ENCODE measurements at regions not wholly inside any gene's neighbourhood (a gene's known extent, or its start where the extent isn't known, plus 50 kb on each side); places are given as distances from the start of the nearest gene placed in this dataset.

- Histone ChIP-seq H3K36me3 (no peaks in the 10 kb centered on the region), H3K4me1 (no peaks in the 10 kb centered on the region), H3K27me3 (no peaks in the 10 kb centered on the region), H3K4me3 (no peak overlapping the region), H3K9me3 (no peaks in the 10 kb centered on the region), H3K27ac (no peak overlapping the region)
- intact Hi-C loops (cut with DNase I) = no loop called here
- no peak for DNase-seq (ENCODE audit: low spot score in 2 of 2)
- TF ChIP-seq CTCF (IDR thresholded peaks at IDR 0.05) = no peak
Observed at GRCh38 chr10:36540611-36541010, 584.8 kb upstream of the ANKRD30A start.

GRCh38 chr10:36538953-36539586 is 586.3 kb upstream of the ANKRD30A start:
- Histone ChIP-seq H3K27ac (no peak overlapping the region), H3K27me3 (no peaks in the 10 kb centered on the region), H3K4me3 (no peak overlapping the region), H3K4me1 (no peaks in the 10 kb centered on the region), H3K36me3 (no peaks in the 10 kb centered on the region), H3K9me3 (no peaks in the 10 kb centered on the region)
- intact Hi-C loops (cut with DNase I) = no loop called here
- no peak for TF ChIP-seq CTCF (IDR thresholded peaks at IDR 0.05)
- DNase-seq (ENCODE audit: low spot score in 2 of 2) = no peak

GRCh38 chr10:36534471-36535002 is 590.9 kb upstream of the ANKRD30A start:
- Histone ChIP-seq H3K9me3 (peaks cover 0 to 11% of the 10 kb centered on the region in 2 donors), H3K4me1 (no peaks in the 10 kb centered on the region), H3K4me3 (no peak overlapping the region), H3K27ac (no peak overlapping the region), H3K27me3 (no peaks in the 10 kb centered on the region), H3K36me3 (no peaks in the 10 kb centered on the region)
- DNase-seq (ENCODE audit: low spot score in 2 of 2) = no peak
- intact Hi-C loops (cut with DNase I) = no loop called here
- no peak for TF ChIP-seq CTCF (IDR thresholded peaks at IDR 0.05)

- DNase-seq (ENCODE audit: low spot score in 2 of 2) = no peak
- no peak for TF ChIP-seq CTCF (IDR thresholded peaks at IDR 0.05)
- Histone ChIP-seq H3K9me3 (peaks cover 0 to 16% of the 10 kb centered on the region in 2 donors), H3K36me3 (no peaks in the 10 kb centered on the region), H3K27ac (no peak overlapping the region), H3K4me1 (no peaks in the 10 kb centered on the region), H3K27me3 (no peaks in the 10 kb centered on the region), H3K4me3 (no peak overlapping the region)
- intact Hi-C loops (cut with DNase I) = no loop called here
Observed at GRCh38 chr10:36533861-36534260, 591.5 kb upstream of the ANKRD30A start.

DNA sequence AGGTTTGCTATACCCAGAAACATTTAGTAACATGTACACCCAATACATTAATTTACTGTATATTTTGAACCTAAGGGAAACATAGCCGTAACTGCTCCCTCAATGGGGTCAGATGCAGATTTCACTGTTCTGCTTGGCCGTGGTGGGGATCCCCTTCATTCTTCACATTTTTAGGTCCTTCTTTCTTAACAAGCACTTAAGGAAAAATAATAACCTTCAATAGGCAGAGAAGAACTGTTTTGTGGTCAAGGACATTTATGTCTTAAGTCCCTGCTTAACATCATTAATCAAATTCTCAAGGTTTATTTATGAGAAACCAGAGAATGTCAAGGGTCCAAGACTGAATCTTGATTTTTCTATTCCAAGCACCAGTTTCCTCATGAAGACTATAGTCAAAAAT is 592.1 kb upstream of the ANKRD30A start:
- Histone ChIP-seq H3K4me3 (no peak overlapping the region), H3K36me3 (no peaks in the 10 kb centered on the region), H3K27me3 (no peaks in the 10 kb centered on the region), H3K4me1 (no peaks in the 10 kb centered on the region), H3K27ac (no peak overlapping the region), H3K9me3 (peaks cover 0 to 16% of the 10 kb centered on the region in 2 donors)
- no peak for DNase-seq (ENCODE audit: low spot score in 2 of 2)
- intact Hi-C loops (cut with DNase I) = no loop called here
- no peak for TF ChIP-seq CTCF (IDR thresholded peaks at IDR 0.05)

All from ascending aorta (tissue), 2 donors.